K562 (cell line): ENCODE measurements at regions not wholly inside any gene's neighbourhood (a gene's known extent, or its start where the extent isn't known, plus 50 kb on each side); places are given as distances from the start of the nearest gene placed in this dataset.

Experiments used
- ATAC-seq: fragments of 200-7000 bp; cut with Tn5 transposase; 3 replicates; pipeline ENCODE4 v1.9.1; 2020; ENCODE audit warnings: moderate library complexity
- BruUV-seq: library from RNA; stranded (reverse); fragments of 400-500 nt; replicated peaks from 2 replicates; lab custom pipeline; 2021; lab: Mats Ljungman, UMichigan
- CTCF ChIA-PET: fragments of 300-600 bp; formaldehyde crosslinking; extraction: SDS; loops from one replicate; lab custom pipeline; 2021; ENCODE audit warnings: low intra/inter-chr PET ratio; lab: Yijun Ruan, JAX
- POLR2A ChIA-PET: fragments of 300-600, 350-650 bp; sonication (Branson Sonifier 250); formaldehyde crosslinking; extraction: SDS; loops from one replicate; lab custom pipeline; 2021; ENCODE audit warnings: antibody characterized with exemption, inconsistent platforms; lab: Yijun Ruan, JAX
- DNase-seq, 4 experiments: peaks; one replicate each; pipeline versions ENCODE4 v3.0.0 to v3.0.0-alpha.2; 2011 to 2018; ENCODE audit warnings: low spot score in 3 of 4, mixed read lengths in 3 of 4; ENCODE audit errors: extremely low read depth in 1 of 4
- FAIRE-seq: peaks from 2 replicates; lab custom pipeline; 2011; peaks lifted over from hg19 to GRCh38; lab: Jason Lieb, UNC
- H2AFZ ChIP-seq: 2 replicates; pipeline ENCODE4 v1.6.0; 2011; ENCODE audit warnings: low read depth, low read length, control low read depth, inconsistent platforms
- H3K27ac ChIP-seq: fragments of 200-600 bp; 3 replicates; pipeline ENCODE4 v1.8.0; 2011; ENCODE audit warnings: low read depth, mild to moderate bottlenecking, control low read depth, inconsistent platforms, low read length, moderate library complexity, mixed read lengths; ENCODE audit errors: extremely low read depth
- H3K27me3 ChIP-seq, 2 experiments: fragments of 300-600 bp in 1 of 2; 2 replicates in 1 of 2; 3 replicates in 1 of 2; pipeline versions ENCODE4 v1.6.0 to v1.8.0; 2011; ENCODE audit warnings: inconsistent platforms in 2 of 2, low read length in 2 of 2, mild to moderate bottlenecking in 1 of 2, mixed read lengths in 1 of 2, moderate library complexity in 1 of 2; ENCODE audit not compliant: control insufficient read depth in 2 of 2, insufficient read depth in 2 of 2
- H3K36me3 ChIP-seq: fragments of 300-600 bp; 3 replicates; pipeline ENCODE4 v1.8.0; 2011; ENCODE audit warnings: mild to moderate bottlenecking, low read length, inconsistent platforms; ENCODE audit not compliant: control insufficient read depth, insufficient read depth
- H3K4me1 ChIP-seq, 2 experiments: fragments of 200-600 bp in 1 of 2; replicated peaks in 1 of 2; 2 replicates in 1 of 2; 3 replicates in 1 of 2; pipeline versions ENCODE4 v1.5.1 to v1.8.0; 2011; ENCODE audit warnings: inconsistent platforms in 2 of 2, low read length in 2 of 2, mild to moderate bottlenecking in 1 of 2, mixed read lengths in 1 of 2, moderate library complexity in 1 of 2; ENCODE audit not compliant: control insufficient read depth in 2 of 2, insufficient read depth in 2 of 2
- H3K4me2 ChIP-seq: 2 replicates; pipeline ENCODE4 v1.6.1; 2011; ENCODE audit warnings: low read length, control low read depth, inconsistent platforms, mixed read lengths; ENCODE audit not compliant: insufficient read depth
- H3K4me3 ChIP-seq: fragments of 200-600 bp; sonication (generic), shearing (Covaris generic); 2 replicates; pipeline ENCODE4 v1.5.1; 2016; ENCODE audit warnings: control low read depth, inconsistent platforms
- H3K79me2 ChIP-seq: fragments of 200-600 bp; 3 replicates; pipeline ENCODE4 v1.8.0; 2011; ENCODE audit warnings: low read length, inconsistent platforms; ENCODE audit not compliant: control insufficient read depth, insufficient read depth
- H3K9ac ChIP-seq, 2 experiments: 2 replicates each; pipeline versions ENCODE4 v1.6.0 to v1.6.1; 2011; ENCODE audit warnings: low read depth in 2 of 2, low read length in 2 of 2, control low read depth in 1 of 2, inconsistent platforms in 1 of 2, mild to moderate bottlenecking in 1 of 2, mixed read lengths in 1 of 2; ENCODE audit not compliant: insufficient read depth in 1 of 2
- H3K9me1 ChIP-seq: one replicate; pipeline ENCODE4 v1.6.0; 2011; ENCODE audit warnings: inconsistent platforms, mild to moderate bottlenecking, low read length, moderate library complexity; ENCODE audit not compliant: control insufficient read depth, insufficient read depth
- H3K9me3 ChIP-seq: replicated peaks from 2 replicates; pipeline ENCODE4 v1.5.1; 2011; ENCODE audit warnings: low read depth, low read length, inconsistent platforms; ENCODE audit not compliant: control insufficient read depth, insufficient read depth
- H4K20me1 ChIP-seq: replicated peaks from 2 replicates; pipeline ENCODE4 v1.6.1; 2011; ENCODE audit warnings: low read length, inconsistent platforms, mixed read lengths; ENCODE audit not compliant: control insufficient read depth, insufficient read depth
- BCLAF1 ChIP-seq, 2 experiments: fragments of 450-650 bp in 1 of 2; IDR thresholded peaks; 2 replicates each; pipeline ENCODE4 v1.6.1; 2011 to 2017; ENCODE audit warnings: low read depth in 2 of 2, antibody characterized with exemption in 1 of 2, borderline replicate concordance in 1 of 2, low read length in 1 of 2, mild to moderate bottlenecking in 1 of 2, mixed read lengths in 1 of 2; ENCODE audit not compliant: control insufficient read depth in 1 of 2
- MEF2A ChIP-seq: IDR thresholded peaks from 2 replicates; pipeline ENCODE4 v1.6.1; 2011; ENCODE audit warnings: low read depth, mild to moderate bottlenecking, low read length, moderate library complexity; ENCODE audit not compliant: control insufficient read depth
- RBM22 ChIP-seq: fragments of 200-400 bp; formaldehyde crosslinking; IDR thresholded peaks from 2 replicates; pipeline ENCODE4 v1.6.1; 2018; ENCODE audit warnings: low read length, low read depth; ENCODE audit not compliant: poor library complexity, severe bottlenecking
- ZBTB34 ChIP-seq: fragments of 250-450 bp; sonication (Bioruptor Pico); IDR thresholded peaks from 2 replicates; pipeline ENCODE4 v1.8.0; 2021; ENCODE audit warnings: mild to moderate bottlenecking, moderate library complexity
- ZNF134 ChIP-seq: fragments of 250-450 bp; sonication (Bioruptor Pico); conservative IDR thresholded peaks from 2 replicates; pipeline ENCODE4 v1.4.0; 2020
- ZNF224 ChIP-seq: sonication (generic); formaldehyde crosslinking; IDR thresholded peaks from 2 replicates; pipeline ENCODE4 v1.8.0; 2022; ENCODE audit warnings: mild to moderate bottlenecking, missing genetic modification reagents
- ZNF740 ChIP-seq, 3 experiments: fragments of 200-800 bp in 1 of 3; sonication (Bioruptor generic) in 1 of 3; sonication (generic) in 1 of 3; formaldehyde crosslinking in 1 of 3; IDR thresholded peaks; 2 replicates each; pipeline versions ENCODE4 v1.6.1 to v1.8.0; 2016 to 2022; ENCODE audit warnings: mild to moderate bottlenecking in 2 of 3, missing compliant biosample characterization in 2 of 3, missing genetic modification characterization in 2 of 3, missing genetic modification reagents in 1 of 3
- WGBS: fragments of 100-300 bp; shearing (Covaris generic); methylation state at CpG from one replicate; pipeline ENCODE4 v1.1.6; 2016; ENCODE audit warnings: low coverage, mixed read lengths; ENCODE audit not compliant: insufficient coverage; ENCODE audit errors: missing lambda C conversion rate; 5-methylcytosine and 5-hydroxymethylcytosine counted together
- in situ Hi-C: fragments of 300-500 bp; cut with MboI; formaldehyde crosslinking; loops from 4 replicates; pipeline ENCODE4 v1.15.0; 2018; ENCODE audit warnings: inconsistent platforms, mixed read lengths
- intact Hi-C: fragments of 100-400 bp; cut with micrococcal nuclease; formaldehyde crosslinking; loops from 2 replicates; pipeline ENCODE4 v1.14.2; 2022

- no peak for TF ChIP-seq ZBTB34 (CRISPR knock-in tag)
Measured at GRCh38 chr5:3778945-3779344, 183.3 kb downstream of the IRX1 start (continued).

GRCh38 chr5:3780278-3780677 lies 184.6 kb downstream of the IRX1 start:
- H3K27ac ChIP-seq, result no peak overlapping the region
- H3K4me2 ChIP-seq, result no peak overlapping the region
- BruUV-seq, result no TSS peak
- H3K4me1 ChIP-seq, result no peaks in the 10 kb centered on the region
- no peaks in the 10 kb centered on the region for H4K20me1 ChIP-seq
- intact Hi-C loops, result no loop called here
- FAIRE-seq, result no peak
- in situ Hi-C loops, result no loop called here
- no peaks in the 10 kb centered on the region for H3K36me3 ChIP-seq
- no peak for DNase-seq
- ChIA-PET CTCF (no interaction called here), POLR2A (no interaction called here)
- 2% methylated on average over 7 of the region's 7 CpGs for WGBS
- H3K27me3 ChIP-seq, result peaks cover 0 to 6% of the 10 kb centered on the region in 2 experiments; a peak in 1 of 5 replicates
- no peak overlapping the region for H3K4me3 ChIP-seq
- TF ChIP-seq RBM22 (no peak), MEF2A (no peak), ZNF740 (CRISPR knock-in tag; IDR thresholded peaks at IDR 0.05) (no peak), ZNF740 (tag; IDR thresholded peaks at IDR 0.05) (no peak), ZNF134 (CRISPR knock-in tag) (no peak), ZNF224 (CRISPR knock-in tag) (no peak), BCLAF1 (IDR thresholded peaks at IDR 0.05; ENCODE audit: borderline replicate concordance in 1 of 2, control insufficient read depth in 1 of 2, low read depth in 2 of 2, low read length in 1 of 2) (no peak)
- H2AFZ ChIP-seq, result no peak overlapping the region
- no peaks in the 10 kb centered on the region; the same call in 1 of the 2 replicates for H3K9me3 ChIP-seq
- H3K79me2 ChIP-seq, result no peaks in the 10 kb centered on the region
- ATAC-seq, result no peak
- H3K9ac ChIP-seq, result no peak overlapping the region
- no peaks in the 10 kb centered on the region for H3K9me1 ChIP-seq
